HEK293 (cell line): ENCODE measurements at regions not wholly inside any gene's neighbourhood (a gene's known extent, or its start where the extent isn't known, plus 50 kb on each side); places are given as distances from the start of the nearest gene placed in this dataset.
"Not testable (repeated sequence)": the region's sequence is repeated elsewhere in the genome, so short reads cannot be mapped to it uniquely, and the experiment has no call there.

Experiments
- CTCF ChIA-PET: fragments of 350-600 bp; formaldehyde crosslinking; extraction: SDS; loops from one replicate; lab custom pipeline; 2021; ENCODE audit warnings: antibody characterized with exemption; lab: Yijun Ruan, JAX
- POLR2A ChIA-PET: fragments of 300-600 bp; formaldehyde crosslinking; extraction: SDS; loops from one replicate; lab custom pipeline; 2020; ENCODE audit warnings: antibody characterized with exemption, inconsistent platforms; lab: Yijun Ruan, JAX
- H3K27ac ChIP-seq: fragments of 200-500 bp; sonication (Bioruptor generic); 2 replicates; pipeline ENCODE4 v1.5.1; 2014; ENCODE audit warnings: low read depth, low read length, control low read depth, inconsistent platforms; ENCODE audit errors: extremely low read depth
- H3K36me3 ChIP-seq, 2 experiments: fragments of 200-500 bp in 1 of 2; sonication (Bioruptor generic) in 1 of 2; 1 replicate in 1 of 2; 2 replicates in 1 of 2; pipeline ENCODE4 v1.5.1; 2014 to 2017; ENCODE audit warnings: inconsistent platforms in 2 of 2, low read length in 2 of 2; ENCODE audit not compliant: control insufficient read depth in 2 of 2, insufficient read depth in 1 of 2
- H3K4me1 ChIP-seq: fragments of 200-500 bp; sonication (Bioruptor generic); 2 replicates; pipeline ENCODE4 v1.5.1; 2014; ENCODE audit warnings: mild to moderate bottlenecking, low read length, inconsistent platforms; ENCODE audit not compliant: control insufficient read depth, insufficient read depth
- H3K4me3 ChIP-seq: 2 replicates; pipeline ENCODE4 v1.5.1; 2011; ENCODE audit warnings: low read depth, mild to moderate bottlenecking, control low read depth, low read length, moderate library complexity
- H3K9me3 ChIP-seq: fragments of 200-500 bp; sonication (Bioruptor generic); 2 replicates; pipeline ENCODE4 v1.5.1; 2014; ENCODE audit warnings: low read depth, low read length, inconsistent platforms; ENCODE audit not compliant: control insufficient read depth, insufficient read depth
- EGR2 ChIP-seq: fragments of 450-650 bp; formaldehyde crosslinking; IDR thresholded peaks from 2 replicates; pipeline ENCODE4 v1.5.1; 2016; ENCODE audit warnings: low read depth, missing biosample characterization, missing genetic modification characterization
- HOXC10 ChIP-seq: sonication (generic); formaldehyde crosslinking; IDR thresholded peaks from 2 replicates; pipeline ENCODE4 v1.8.1; 2023; ENCODE audit warnings: mild to moderate bottlenecking, missing genetic modification reagents
- HOXD13 ChIP-seq: sonication (generic); formaldehyde crosslinking; IDR thresholded peaks from 2 replicates; pipeline ENCODE4 v1.8.0; 2022; ENCODE audit warnings: missing genetic modification reagents, borderline replicate concordance
- INSM2 ChIP-seq: fragments of 450-650 bp; formaldehyde crosslinking; IDR thresholded peaks from 2 replicates; pipeline ENCODE4 v1.5.1; 2016; ENCODE audit warnings: missing biosample characterization, missing genetic modification characterization
- KLF1 ChIP-seq: fragments of 450-650 bp; formaldehyde crosslinking; IDR thresholded peaks from 2 replicates; pipeline ENCODE4 v1.5.1; 2016; ENCODE audit warnings: missing biosample characterization, missing genetic modification characterization
- KLF8 ChIP-seq: fragments of 450-650 bp; formaldehyde crosslinking; IDR thresholded peaks from 2 replicates; pipeline ENCODE4 v1.5.1; 2016; ENCODE audit warnings: missing biosample characterization, missing genetic modification characterization
- SETDB1 ChIP-seq: IDR thresholded peaks from one replicate; pipeline ENCODE4 v1.6.1; 2017; ENCODE audit warnings: mild to moderate bottlenecking, low read length, moderate library complexity, mixed read lengths; ENCODE audit not compliant: insufficient read length
- ZBTB10 ChIP-seq: fragments of 450-650 bp; formaldehyde crosslinking; IDR thresholded peaks from 2 replicates; pipeline ENCODE4 v1.5.1; 2016; ENCODE audit warnings: missing biosample characterization, missing genetic modification characterization
- ZFP41 ChIP-seq: fragments of 450-650 bp; formaldehyde crosslinking; IDR thresholded peaks from 2 replicates; pipeline ENCODE4 v1.5.1; 2016; ENCODE audit warnings: missing biosample characterization, missing genetic modification characterization, borderline replicate concordance
- ZNF146 ChIP-seq: fragments of 450-650 bp; formaldehyde crosslinking; IDR thresholded peaks from 2 replicates; pipeline ENCODE4 v1.5.1; 2016; ENCODE audit warnings: missing biosample characterization, missing genetic modification characterization
- ZNF18 ChIP-seq: fragments of 450-650 bp; formaldehyde crosslinking; IDR thresholded peaks from 2 replicates; pipeline ENCODE4 v1.5.1; 2016; ENCODE audit warnings: missing biosample characterization, missing genetic modification characterization
- ZNF214 ChIP-seq: fragments of 450-650 bp; formaldehyde crosslinking; IDR thresholded peaks from 2 replicates; pipeline ENCODE4 v1.5.1; 2017; ENCODE audit warnings: missing biosample characterization, mild to moderate bottlenecking, missing genetic modification characterization, borderline replicate concordance
- ZNF248 ChIP-seq: fragments of 450-650 bp; formaldehyde crosslinking; IDR thresholded peaks from 2 replicates; pipeline ENCODE4 v1.5.1; 2017; ENCODE audit warnings: missing biosample characterization, missing genetic modification characterization
- ZNF341 ChIP-seq: fragments of 450-650 bp; formaldehyde crosslinking; IDR thresholded peaks from 2 replicates; pipeline ENCODE4; 2016; ENCODE audit warnings: low read depth, missing biosample characterization, missing genetic modification characterization
- ZNF391 ChIP-seq: fragments of 450-650 bp; formaldehyde crosslinking; IDR thresholded peaks from 2 replicates; pipeline ENCODE4 v1.5.1; 2016; ENCODE audit warnings: low read depth, missing biosample characterization, missing genetic modification characterization, borderline replicate concordance
- ZNF423 ChIP-seq: fragments of 450-650 bp; formaldehyde crosslinking; IDR thresholded peaks from 2 replicates; pipeline ENCODE4 v1.5.1; 2016; ENCODE audit warnings: missing biosample characterization, missing genetic modification characterization
- ZNF529 ChIP-seq: fragments of 450-650 bp; formaldehyde crosslinking; IDR thresholded peaks from 2 replicates; pipeline ENCODE4 v1.5.1; 2017; ENCODE audit warnings: missing genetic modification characterization, missing biosample characterization; ENCODE audit not compliant: insufficient replicate concordance
- ZNF548 ChIP-seq: fragments of 450-650 bp; formaldehyde crosslinking; IDR thresholded peaks from 2 replicates; pipeline ENCODE4 v1.5.1; 2016; ENCODE audit warnings: missing biosample characterization, missing genetic modification characterization
- ZNF626 ChIP-seq: fragments of 450-650 bp; sonication (Bioruptor Pico); formaldehyde crosslinking; IDR thresholded peaks from 2 replicates; pipeline ENCODE4 v1.5.1; 2018; ENCODE audit warnings: missing biosample characterization, missing genetic modification characterization, inconsistent platforms
- ZNF629 ChIP-seq: fragments of 450-650 bp; formaldehyde crosslinking; IDR thresholded peaks from 2 replicates; pipeline ENCODE4 v1.5.1; 2017; ENCODE audit warnings: missing biosample characterization, missing genetic modification characterization
- ZNF639 ChIP-seq: fragments of 450-650 bp; formaldehyde crosslinking; IDR thresholded peaks from 2 replicates; pipeline ENCODE4 v1.5.1; 2016; ENCODE audit warnings: missing biosample characterization, missing genetic modification characterization
- ZNF747 ChIP-seq: fragments of 450-650 bp; formaldehyde crosslinking; IDR thresholded peaks from 2 replicates; pipeline ENCODE4 v1.5.1; 2016; ENCODE audit warnings: missing biosample characterization, missing genetic modification characterization
- ZSCAN16 ChIP-seq: fragments of 450-650 bp; formaldehyde crosslinking; IDR thresholded peaks from 2 replicates; pipeline ENCODE4 v1.5.1; 2016; ENCODE audit warnings: missing biosample characterization, missing genetic modification characterization
- ZSCAN23 ChIP-seq: fragments of 450-650 bp; formaldehyde crosslinking; IDR thresholded peaks from 2 replicates; pipeline ENCODE4 v1.5.1; 2016; ENCODE audit warnings: missing biosample characterization, missing genetic modification characterization

- CTCF ChIA-PET, result no interaction called here
- no peaks in the 10 kb centered on the region for H3K4me1 ChIP-seq
- no peaks in the 10 kb centered on the region for H3K36me3 ChIP-seq
- no peak for TF ChIP-seq ZNF626 (tag by site-specific recombination)
- TF ChIP-seq ZSCAN23, result no peak
- no peak for TF ChIP-seq ZBTB10 (tag by site-specific recombination)
- TF ChIP-seq EGR2 (tag by site-specific recombination), result no peak
- TF ChIP-seq ZNF18 (tag by site-specific recombination), result no peak
- no peak for TF ChIP-seq SETDB1
- no peak for TF ChIP-seq ZNF548 (tag by site-specific recombination)
- no peak for TF ChIP-seq KLF1
- TF ChIP-seq ZNF391 (tag by site-specific recombination), result no peak
- TF ChIP-seq ZNF146 (tag by site-specific recombination), result no peak
- TF ChIP-seq ZNF747 (tag by site-specific recombination), result no peak
- TF ChIP-seq ZFP41 (tag by site-specific recombination), result no peak
- no peak for TF ChIP-seq ZNF214 (tag by site-specific recombination)
- TF ChIP-seq ZNF341 (tag by site-specific recombination), result no peak
- no peak for TF ChIP-seq HOXC10 (CRISPR knock-in tag)
- no peak for TF ChIP-seq ZNF529
- no peak for TF ChIP-seq ZNF423
- TF ChIP-seq ZNF639 (tag by site-specific recombination), result no peak
- H3K9me3 ChIP-seq, result no peaks in the 10 kb centered on the region
- no peak overlapping the region for H3K27ac ChIP-seq
- POLR2A ChIA-PET, result no interaction called here
- no peak overlapping the region for H3K4me3 ChIP-seq
These were observed 140.4 kb upstream of the ABI3BP start for GRCh38 chr3:101133652-101134051.

GRCh38 chr3:101133197-101133596 is 140.0 kb upstream of the ABI3BP start:
- H3K27ac ChIP-seq, H3K4me1 ChIP-seq, H3K4me3 ChIP-seq, H3K36me3 ChIP-seq, CTCF ChIA-PET, POLR2A ChIA-PET, H3K9me3 ChIP-seq: not testable (repeated sequence)

- H3K27ac ChIP-seq, result no peak overlapping the region
- no peak overlapping the region for H3K4me3 ChIP-seq
- H3K36me3 ChIP-seq, result no peaks in the 10 kb centered on the region
- ChIA-PET CTCF (no interaction called here), POLR2A (no interaction called here)
- H3K4me1 ChIP-seq, result no peaks in the 10 kb centered on the region
- no peaks in the 10 kb centered on the region for H3K9me3 ChIP-seq
- TF ChIP-seq KLF8 (tag by site-specific recombination) (no peak), ZNF629 (tag by site-specific recombination) (no peak), HOXD13 (CRISPR knock-in tag) (no peak), ZNF248 (tag by site-specific recombination) (no peak), ZSCAN16 (tag by site-specific recombination) (no peak), INSM2 (no peak)
These were observed 138.5 kb upstream of the ABI3BP start for GRCh38 chr3:101131767-101132166.
